GM23338 (cell line): ENCODE measurements at regions not wholly inside any gene's neighbourhood (a gene's known extent, or its start where the extent isn't known, plus 50 kb on each side); places are given as distances from the start of the nearest gene placed in this dataset.

Source experiments
- CTCF ChIP-seq, 2 experiments: fragments of 200-600 bp in 1 of 2; sonication (generic) in 1 of 2; conservative IDR thresholded peaks; 2 replicates each; pipeline versions ENCODE4 v1.5.1 to v1.6.1; 2016 to 2017; ENCODE audit warnings: antibody characterized with exemption in 2 of 2, low read depth in 2 of 2, mild to moderate bottlenecking in 2 of 2, moderate library complexity in 1 of 2
- ETS1 ChIP-seq: IDR thresholded peaks from 2 replicates; pipeline ENCODE4 v1.6.1; 2016; ENCODE audit warnings: antibody characterized with exemption
- EZH2 ChIP-seq: fragments of 200-600 bp; sonication (generic); IDR thresholded peaks from one replicate; pipeline ENCODE4 v1.8.0; 2017; ENCODE audit warnings: antibody characterized with exemption, mild to moderate bottlenecking, low read depth; ENCODE audit not compliant: unreplicated experiment
- EZH2phosphoT487 ChIP-seq: fragments of 200-600 bp; sonication (generic); IDR thresholded peaks from one replicate; pipeline ENCODE4 v1.8.1; 2018; ENCODE audit warnings: antibody characterized with exemption; ENCODE audit not compliant: unreplicated experiment
- JUNB ChIP-seq: IDR thresholded peaks from one replicate; pipeline ENCODE4 v1.6.1; 2016; ENCODE audit warnings: antibody characterized with exemption; ENCODE audit not compliant: unreplicated experiment
- NANOG ChIP-seq: IDR thresholded peaks from 2 replicates; pipeline ENCODE4 v1.6.1; 2016; ENCODE audit warnings: antibody characterized with exemption, borderline replicate concordance
- POLR2AphosphoS5 ChIP-seq: IDR thresholded peaks from 2 replicates; pipeline ENCODE4 v1.6.1; 2016; ENCODE audit warnings: antibody characterized with exemption, low read depth

GRCh38 chr12:91432755-91433154 lies 250.1 kb upstream of the DCN start:
- TF ChIP-seq CTCF (conservative IDR thresholded peaks at IDR 0.05; ENCODE audit: low read depth in 2 of 2) (no peak), EZH2 (no peak), POLR2AphosphoS5 (no peak), JUNB (no peak), EZH2phosphoT487 (no peak), ETS1 (no peak), NANOG (no peak)
